GM19351 (cell line): ENCODE measurements at regions not wholly inside any gene's neighbourhood (a gene's known extent, or its start where the extent isn't known, plus 50 kb on each side); places are given as distances from the start of the nearest gene placed in this dataset.
A peak's percentile ranks its signal among the peaks of the same experiment; 100 is the strongest.
"Not testable (repeated sequence)": the region's sequence is repeated elsewhere in the genome, so short reads cannot be mapped to it uniquely, and the experiment has no call there.

ENCODE experiments used
- ATAC-seq: cut with Tn5 transposase; IDR thresholded peaks from one replicate; pipeline ENCODE4 v1.9.1; 2021; ENCODE audit warnings: mild to moderate bottlenecking, moderate library complexity; ENCODE audit not compliant: unreplicated experiment

DNA sequence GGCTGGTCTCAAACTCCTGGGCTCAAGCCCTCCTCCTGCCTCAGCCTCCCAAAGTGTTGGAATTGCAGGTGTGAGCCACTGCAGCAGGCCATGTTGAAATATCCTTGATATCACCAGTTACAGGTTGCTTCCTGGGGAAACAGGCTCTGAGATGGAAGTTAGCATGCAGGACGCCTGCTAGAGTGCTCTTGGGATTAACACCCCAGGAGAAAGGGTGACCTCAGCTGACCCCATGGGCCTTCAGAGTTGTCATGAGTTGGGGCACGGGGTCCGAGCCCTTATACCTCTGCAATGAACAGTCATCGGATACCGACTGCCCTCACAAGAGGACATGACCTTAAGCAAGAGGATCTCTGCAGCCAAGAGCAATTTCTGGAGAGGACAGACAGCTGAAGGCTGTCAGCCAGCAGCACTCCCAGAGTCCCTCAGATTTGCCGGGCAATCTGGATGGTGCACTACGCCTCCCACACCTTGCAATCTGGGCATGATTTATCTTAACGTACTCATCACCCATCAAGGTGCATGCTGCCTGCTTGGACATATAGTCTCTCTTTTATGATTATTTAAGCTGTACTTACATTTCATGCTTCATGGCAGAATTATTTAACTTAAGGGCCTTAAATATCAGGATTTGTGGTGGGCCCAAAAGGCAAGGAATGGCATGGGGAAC, 134.6 kb downstream of the ADSS2 start:
- no peak for ATAC-seq

GRCh38 chr1:244318078-244318477, 133.6 kb downstream of the ADSS2 start:
- no peak for ATAC-seq

GRCh38 chr1:244318512-244318911, 133.2 kb downstream of the ADSS2 start:
- ATAC-seq, result no peak

DNA sequence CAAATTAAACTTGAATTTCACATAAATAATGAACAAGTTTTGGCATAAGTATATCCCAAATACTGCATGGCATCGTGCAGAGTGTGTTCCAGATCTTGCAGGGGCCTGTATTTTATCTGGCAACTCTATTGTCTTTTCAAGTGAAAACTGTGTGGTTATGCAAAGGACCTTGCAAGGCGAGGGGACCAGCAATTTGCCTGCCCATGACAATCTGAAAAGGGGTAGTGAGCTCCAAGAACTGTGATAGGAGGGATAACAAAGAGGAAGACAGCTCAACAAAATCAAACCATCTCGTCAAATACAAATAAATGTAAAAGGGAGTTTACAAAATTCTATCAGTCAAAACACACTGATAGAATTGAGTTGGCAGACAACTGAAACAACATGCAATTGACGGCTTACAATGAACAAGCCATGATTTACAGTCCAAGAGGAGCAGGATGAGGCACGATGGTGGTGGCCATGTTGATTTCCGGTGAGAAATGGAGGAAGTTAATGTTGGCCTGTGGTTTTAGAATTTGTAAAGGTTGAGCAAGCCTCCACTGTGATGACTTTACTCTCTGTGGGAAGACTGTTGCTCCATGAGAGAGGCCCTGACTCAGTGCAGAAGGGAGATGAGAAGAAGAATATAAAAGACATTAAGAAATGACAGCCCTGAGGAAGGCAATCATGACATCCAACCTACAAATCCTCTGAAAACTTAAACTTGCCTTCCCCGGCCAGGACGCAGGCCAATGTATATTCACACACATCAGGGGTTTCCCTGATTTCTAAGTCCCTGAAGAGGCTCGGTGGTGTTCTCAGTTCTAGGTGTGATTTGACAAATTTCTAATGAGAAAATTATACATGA, 132.2 kb downstream of the ADSS2 start:
- peak; percentile 78 for ATAC-seq

GRCh38 chr1:244322181-244322580, 129.5 kb downstream of the ADSS2 start:
- ATAC-seq, result no peak

DNA sequence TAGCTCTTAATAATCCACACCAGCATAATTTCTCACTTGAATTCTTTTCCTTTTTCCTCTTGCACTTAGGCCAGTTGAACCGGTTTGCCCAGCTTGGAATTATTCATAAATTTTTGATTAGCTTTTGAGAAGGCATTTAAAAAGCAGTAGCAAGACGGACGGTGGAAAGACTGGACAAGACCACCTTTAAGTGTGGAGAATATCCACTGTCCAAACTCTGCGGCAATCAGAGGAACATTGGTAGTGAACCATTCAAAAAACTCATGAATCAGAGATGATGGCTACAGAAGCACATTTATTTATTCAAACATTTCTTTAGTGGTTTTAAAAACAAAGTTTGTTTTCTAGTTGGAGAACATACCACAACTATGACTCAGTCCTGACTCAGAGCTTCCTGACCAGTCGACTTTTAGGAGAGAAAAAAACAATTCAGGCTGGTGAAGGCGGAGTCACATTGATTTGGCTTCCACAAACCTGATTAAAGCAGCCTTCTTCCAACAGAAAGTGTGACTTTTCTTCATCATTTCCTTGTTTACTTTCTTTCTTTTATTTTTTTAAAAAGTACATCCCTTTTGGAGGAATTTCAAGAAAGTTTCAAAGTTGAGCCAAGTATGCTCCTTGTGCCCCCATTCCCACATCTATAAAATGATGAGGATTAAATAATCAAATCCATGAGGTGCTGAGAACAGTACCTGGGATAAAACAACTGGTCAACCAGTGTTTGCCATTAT, 128.8 kb downstream of the ADSS2 start:
- no peak for ATAC-seq

- ATAC-seq, result no peak
These were observed 127.4 kb downstream of the ADSS2 start for GRCh38 chr1:244324176-244324883.

DNA sequence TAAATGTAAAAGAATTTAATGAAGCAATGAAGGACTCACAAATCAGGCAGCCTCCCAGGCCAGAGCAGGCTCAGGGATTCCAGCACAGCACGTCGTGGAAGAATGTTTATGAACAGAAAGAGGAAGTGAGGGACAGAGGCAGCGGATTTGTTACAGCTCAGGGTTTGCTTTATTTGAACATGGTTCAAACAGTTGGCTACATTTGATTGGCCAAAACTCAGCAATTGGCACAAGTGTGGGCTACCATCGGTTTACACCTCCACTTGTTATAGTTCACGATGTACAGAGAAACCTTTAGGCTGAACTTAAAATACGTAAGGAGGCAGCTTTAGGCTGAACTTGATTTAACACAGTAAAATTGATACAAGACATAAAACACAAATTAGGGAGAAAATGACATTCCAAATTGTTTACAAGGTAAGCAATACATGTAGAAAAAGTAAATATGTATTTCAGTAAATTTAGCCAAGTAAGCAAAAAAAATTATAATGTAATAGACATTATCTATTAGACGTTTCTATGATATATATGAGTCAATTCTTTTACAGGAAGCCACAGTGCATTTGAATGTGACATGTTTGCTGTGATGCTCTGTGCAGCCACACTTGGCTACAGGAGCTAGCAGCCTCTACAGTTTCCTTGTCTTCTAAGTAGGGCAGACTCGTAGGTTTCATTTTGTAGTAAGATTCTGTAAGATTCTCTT, 126.5 kb downstream of the ADSS2 start:
- peak; percentile 80 for ATAC-seq

DNA sequence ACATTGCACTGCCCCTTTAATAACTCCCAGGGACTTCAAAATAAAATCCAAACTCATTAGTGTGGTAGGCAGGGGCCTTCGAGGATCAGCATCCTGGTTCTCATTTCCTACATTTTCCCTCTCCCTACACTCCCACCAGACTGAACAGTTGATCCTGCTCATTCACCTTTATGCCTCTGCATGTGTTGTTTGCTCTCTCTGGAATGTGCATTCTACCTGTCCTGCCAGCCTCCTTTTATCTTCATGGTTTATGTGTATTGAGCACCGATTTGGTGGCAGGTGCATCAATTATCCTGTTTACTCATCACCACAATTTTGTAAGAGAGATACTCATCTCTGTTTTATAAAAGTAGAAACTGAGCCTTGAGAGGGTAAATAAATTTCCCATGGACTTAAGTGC, 125.0 kb downstream of the ADSS2 start:
- ATAC-seq, result no peak

DNA sequence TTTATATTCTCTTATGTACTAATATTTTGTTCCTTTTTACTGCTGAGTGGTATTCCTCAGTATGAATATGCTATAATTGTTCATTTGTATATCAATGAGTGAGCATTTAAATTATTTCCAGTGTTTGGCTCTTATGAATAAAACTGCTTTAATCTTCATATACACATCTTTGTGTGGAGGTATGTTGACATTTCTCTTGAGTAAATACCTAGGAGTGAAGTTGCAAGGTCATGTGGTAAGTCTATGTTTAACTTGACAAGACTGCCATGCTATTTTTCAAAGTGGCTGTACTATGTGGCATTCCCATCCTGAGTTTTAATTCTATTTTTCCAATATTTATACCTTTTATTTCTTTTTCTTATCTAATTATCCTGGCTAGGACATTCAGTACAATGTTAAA, 124.2 kb downstream of the ADSS2 start:
- no peak for ATAC-seq

- no peak for ATAC-seq
These were observed 123.2 kb downstream of the ADSS2 start for GRCh38 chr1:244328476-244328875.

DNA sequence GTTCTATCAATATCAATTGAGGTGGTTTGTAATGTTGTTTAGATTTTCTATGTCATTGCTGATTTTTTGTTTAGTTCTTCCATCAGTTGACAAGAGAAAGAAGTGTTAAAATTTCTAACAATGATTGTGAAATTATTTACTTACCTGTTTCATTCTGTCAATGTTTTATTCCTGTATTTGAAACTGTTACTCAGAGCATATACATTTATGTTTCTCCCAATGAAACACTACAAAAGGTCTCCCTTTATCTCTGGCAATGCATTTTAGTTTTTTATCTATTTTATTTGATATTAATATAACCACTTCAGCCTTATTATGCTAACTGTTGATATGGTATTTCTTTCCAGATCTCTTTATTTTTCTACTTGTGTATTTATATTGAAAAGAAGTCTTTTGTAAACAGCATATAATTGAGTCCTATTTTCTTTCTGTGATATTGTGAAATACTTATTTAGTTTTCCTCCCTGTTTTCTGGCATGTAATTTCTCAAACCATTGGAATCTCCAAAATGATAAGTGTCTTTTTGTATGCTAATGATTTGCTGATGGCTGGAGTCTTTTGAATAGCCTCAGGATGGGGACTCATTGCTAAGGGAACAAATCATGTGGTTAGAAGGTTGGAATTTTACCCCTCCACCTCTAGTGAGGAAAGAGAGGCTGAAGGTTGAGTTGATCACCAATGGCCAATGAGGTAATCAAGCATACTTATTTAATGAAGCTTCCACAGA, 122.0 kb downstream of the ADSS2 start:
- no peak for ATAC-seq

- no peak for ATAC-seq
These were observed 121.4 kb downstream of the ADSS2 start for GRCh38 chr1:244330318-244330625.

DNA sequence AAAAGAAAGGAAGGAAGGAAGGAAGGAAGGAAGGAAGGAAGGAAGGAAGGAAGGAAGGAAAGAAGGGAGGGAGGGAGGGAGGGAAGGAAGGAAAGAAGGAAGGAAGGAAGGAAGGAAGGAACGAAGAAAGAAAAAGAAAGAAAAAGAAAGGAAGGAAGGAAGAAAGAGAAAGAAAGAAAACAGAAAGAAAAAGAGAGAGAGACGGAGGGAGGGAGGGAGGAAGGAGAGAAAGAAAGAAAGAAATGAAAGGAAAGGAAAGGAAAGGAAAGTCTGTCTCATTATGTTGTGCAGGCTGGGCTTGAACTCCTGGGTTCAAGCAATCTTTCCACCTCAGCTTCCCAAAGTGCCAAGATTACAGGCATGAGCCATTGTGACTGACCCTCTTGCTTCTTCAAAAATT, 118.9 kb downstream of the ADSS2 start:
- not testable (repeated sequence) for ATAC-seq

- ATAC-seq, result not testable (repeated sequence)
These were observed 117.4 kb downstream of the ADSS2 start for GRCh38 chr1:244334315-244334714.

GRCh38 chr1:244334842-244335241, 116.9 kb downstream of the ADSS2 start:
- not testable (repeated sequence) for ATAC-seq

DNA sequence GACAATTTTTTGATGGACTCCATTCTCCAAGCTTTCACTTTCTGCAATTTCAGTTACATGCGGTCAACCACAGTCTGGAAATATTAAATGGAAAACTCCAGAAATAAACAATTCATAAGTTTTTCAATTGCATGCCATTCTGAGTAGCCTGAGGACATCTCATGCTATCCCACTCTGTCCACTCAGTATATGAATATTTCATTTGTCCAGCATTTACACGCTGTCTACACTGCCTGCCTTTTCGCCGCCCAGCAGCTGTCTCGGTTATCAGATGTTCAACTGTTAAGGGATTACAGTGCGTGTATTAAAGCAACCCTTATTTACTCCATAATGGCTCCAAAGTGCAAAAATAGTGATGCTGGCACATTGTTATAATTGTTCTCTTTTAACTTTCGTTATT, 116.3 kb downstream of the ADSS2 start:
- ATAC-seq, result no peak

- no peak for ATAC-seq
These were observed 115.3 kb downstream of the ADSS2 start for GRCh38 chr1:244336232-244336899.

DNA sequence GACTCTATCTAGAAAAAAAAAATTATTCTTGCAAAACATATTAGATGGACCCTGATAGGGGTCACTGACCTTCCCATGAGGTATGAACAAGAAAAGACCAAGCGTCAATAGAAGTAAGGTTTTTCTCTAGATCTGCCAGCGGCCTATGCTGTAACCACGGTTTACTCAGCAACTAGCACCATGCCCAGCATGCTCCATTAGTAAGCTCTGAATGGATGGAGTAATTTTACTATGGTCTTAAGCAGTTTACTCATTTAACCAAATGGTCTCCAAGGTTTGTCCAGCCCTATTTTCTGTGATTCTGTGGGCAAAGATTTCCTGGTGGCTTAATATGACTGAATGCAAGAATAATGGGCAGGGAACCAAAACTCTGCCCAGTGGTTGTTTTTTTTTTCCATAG, 113.9 kb downstream of the ADSS2 start:
- ATAC-seq, result no peak
